ENCODE measurements at regions not wholly inside any gene's neighbourhood (a gene's known extent, or its start where the extent isn't known, plus 50 kb on each side); places are given as distances from the start of the nearest gene placed in this dataset.

- DNase-seq (ENCODE audit: low read depth, low spot score): no peak
- no peak overlapping the region for H3K27ac ChIP-seq
Observed at GRCh38 chr3:118554148-118554838, 480.4 kb downstream of the IGSF11 start.

- no peak overlapping the region for H3K27ac ChIP-seq
- no peak for DNase-seq (ENCODE audit: low read depth, low spot score)
Observed at GRCh38 chr3:118556983-118557382, 477.7 kb downstream of the IGSF11 start.

- no peak for DNase-seq (ENCODE audit: low read depth, low spot score)
Observed at GRCh38 chr3:118557513-118557912, 477.1 kb downstream of the IGSF11 start.

GRCh38 chr3:118559286-118559685 is 475.4 kb downstream of the IGSF11 start:
- no peak overlapping the region for H3K27ac ChIP-seq
- DNase-seq (ENCODE audit: low read depth, low spot score): no peak

More at GRCh38 chr3:118557513-118557912, 477.1 kb downstream of the IGSF11 start:
- H3K27ac ChIP-seq: no peak overlapping the region

- DNase-seq (ENCODE audit: low read depth, low spot score): no peak
Observed at GRCh38 chr3:118564800-118565199, 469.8 kb downstream of the IGSF11 start.

GRCh38 chr3:118573912-118574311 is 460.7 kb downstream of the IGSF11 start:
- no peak overlapping the region for H3K27ac ChIP-seq
- no peak for DNase-seq (ENCODE audit: low read depth, low spot score)

More at GRCh38 chr3:118564800-118565199, 469.8 kb downstream of the IGSF11 start:
- no peak overlapping the region for H3K27ac ChIP-seq

GRCh38 chr3:118577055-118577777 is 457.4 kb downstream of the IGSF11 start:
- no peak overlapping the region for H3K27ac ChIP-seq
- no peak for DNase-seq (ENCODE audit: low read depth, low spot score)

DNA sequence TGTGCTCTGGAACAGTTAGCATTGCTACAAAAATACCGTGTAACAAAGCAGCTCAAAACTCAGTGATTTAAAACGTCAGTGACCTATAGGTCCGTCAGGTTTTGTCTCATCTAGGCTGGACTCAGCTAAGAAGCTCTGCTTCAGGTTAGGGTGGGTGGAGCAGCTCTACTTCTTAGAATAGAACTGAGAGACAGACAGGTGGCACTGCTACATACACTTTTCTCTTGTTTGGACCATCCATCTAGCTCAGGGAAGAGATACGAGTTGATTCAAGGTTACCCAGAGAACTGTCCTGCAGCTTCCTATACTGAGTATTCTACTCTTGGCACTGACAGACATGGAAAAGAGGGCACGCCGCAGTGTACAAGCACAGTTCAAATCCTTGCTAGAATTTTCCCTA is 456.1 kb downstream of the IGSF11 start:
- no peak for DNase-seq (ENCODE audit: low read depth, low spot score)
- H3K27ac ChIP-seq: no peak overlapping the region

- DNase-seq (ENCODE audit: low read depth, low spot score): peak; percentile 16
- H3K27ac ChIP-seq: no peak overlapping the region
Observed at GRCh38 chr3:118587037-118587741, 447.5 kb downstream of the IGSF11 start.

- peak; percentile 39 for DNase-seq (ENCODE audit: low read depth, low spot score)
- no peak overlapping the region for H3K27ac ChIP-seq
Observed at GRCh38 chr3:118587847-118588246, 446.8 kb downstream of the IGSF11 start.

DNA sequence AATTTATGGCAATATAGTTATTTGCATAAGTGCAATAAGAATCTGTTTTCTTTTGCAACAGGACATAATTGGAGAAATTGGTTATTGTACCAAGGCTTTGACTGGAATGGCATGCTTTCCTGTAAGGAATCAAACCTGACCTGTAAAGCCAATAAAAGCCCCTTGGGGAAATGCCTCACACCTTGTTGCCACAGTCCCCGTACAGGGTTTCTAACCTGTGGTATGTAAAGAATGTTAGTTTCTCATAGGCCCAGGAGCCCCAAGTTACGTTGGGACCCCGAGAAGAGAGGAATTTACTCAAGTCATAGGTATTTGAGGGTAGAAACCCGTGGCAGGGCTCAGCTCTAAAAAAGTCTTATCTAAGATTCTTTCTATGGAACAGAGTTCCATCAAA is 441.4 kb downstream of the IGSF11 start:
- H3K27ac ChIP-seq: no peak overlapping the region
- no peak for DNase-seq (ENCODE audit: low read depth, low spot score)

- H3K27ac ChIP-seq: no peak overlapping the region
- no peak for DNase-seq (ENCODE audit: low read depth, low spot score)
Observed at GRCh38 chr3:118597184-118597583, 437.5 kb downstream of the IGSF11 start.

DNA sequence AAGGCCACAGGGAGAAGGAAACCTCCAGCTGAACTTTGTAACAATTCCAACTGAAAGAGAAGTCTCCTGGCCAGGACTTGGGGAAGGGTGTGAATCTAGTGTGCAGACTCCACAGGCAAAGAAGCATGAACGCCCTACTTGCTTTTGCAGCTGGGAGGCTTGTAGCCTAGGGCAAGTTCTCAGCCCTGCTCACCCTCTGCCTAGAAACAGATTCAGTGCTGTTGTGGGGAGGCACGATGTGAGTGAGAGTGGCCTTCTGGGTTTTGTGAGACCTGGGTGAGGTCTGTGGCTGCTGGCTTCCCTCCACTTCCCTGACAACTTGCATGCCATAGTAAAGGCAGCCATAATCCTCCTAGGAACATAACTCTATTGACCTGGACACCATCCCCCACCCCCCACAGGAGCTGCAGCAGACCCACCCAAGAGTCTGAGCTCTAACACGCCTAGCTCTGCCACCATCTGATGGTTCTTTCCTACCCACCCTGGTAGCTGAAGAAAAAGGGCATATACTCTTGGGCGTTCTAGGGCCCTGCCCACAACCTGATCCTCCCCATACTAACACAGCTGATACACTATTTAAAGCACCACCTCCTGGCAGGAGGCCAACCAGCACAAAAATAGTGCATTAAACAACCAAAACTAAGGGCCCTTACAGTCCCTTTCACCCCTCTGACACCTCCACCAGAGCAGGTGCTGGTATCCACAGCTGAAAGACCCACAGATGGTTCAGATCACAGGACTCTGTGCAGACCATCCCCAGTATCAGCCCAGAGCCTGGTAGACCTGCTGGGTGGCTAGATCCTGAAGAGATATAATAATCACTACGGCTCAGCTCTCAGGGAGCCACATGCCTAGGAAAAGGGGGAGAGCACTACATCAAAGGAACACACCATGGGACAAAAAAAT is 426.5 kb downstream of the IGSF11 start:
- no peak for DNase-seq (ENCODE audit: low read depth, low spot score)
- no peak overlapping the region for H3K27ac ChIP-seq

DNA sequence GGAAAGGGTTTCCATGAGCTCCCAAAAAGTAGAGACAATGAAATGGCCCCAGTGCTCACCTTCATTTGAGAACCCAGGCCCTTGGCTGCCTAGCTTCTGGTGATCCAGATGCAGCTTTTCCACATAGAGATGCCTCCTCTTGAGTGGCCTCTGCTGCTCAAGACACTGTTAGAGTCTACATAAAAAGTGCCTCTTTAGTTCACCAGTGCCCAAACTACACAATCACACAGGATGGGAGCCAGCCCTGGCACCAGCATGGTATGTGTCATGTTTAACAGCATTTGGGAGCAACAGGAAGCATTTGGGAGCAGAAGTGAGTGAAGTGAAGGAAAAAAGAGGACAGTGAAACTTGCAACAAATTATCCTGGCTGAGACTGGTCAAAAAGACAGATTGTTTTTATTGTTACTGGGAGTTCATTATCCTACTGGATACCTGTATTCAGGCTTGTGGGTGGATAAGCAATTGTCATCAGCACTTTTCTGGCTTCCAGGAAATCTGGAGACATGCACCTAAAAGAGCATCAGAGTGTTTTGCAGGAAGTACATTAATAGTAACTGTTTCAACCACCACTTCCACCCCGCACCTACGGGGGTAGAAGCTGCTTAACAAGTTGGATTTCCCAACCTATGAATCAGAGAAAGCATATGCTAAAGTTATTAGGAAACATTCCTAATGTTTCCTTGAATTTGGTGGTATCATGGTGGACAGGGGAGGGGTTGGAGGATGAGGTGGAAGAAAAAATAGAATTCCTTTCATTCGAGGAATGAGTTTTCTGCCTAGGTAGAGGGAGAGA is 416.2 kb downstream of the IGSF11 start:
- peak overlapping the region; percentile 6 for H3K27ac ChIP-seq
- peak; percentile 31 for DNase-seq (ENCODE audit: low read depth, low spot score)

GRCh38 chr3:118626453-118626852 is 408.2 kb downstream of the IGSF11 start:
- H3K27ac ChIP-seq: no peak overlapping the region
- DNase-seq (ENCODE audit: low read depth, low spot score): no peak

- DNase-seq (ENCODE audit: low read depth, low spot score): peak; percentile 16
- H3K27ac ChIP-seq: no peak overlapping the region
Observed at GRCh38 chr3:118628704-118629341, 405.8 kb downstream of the IGSF11 start.

DNA sequence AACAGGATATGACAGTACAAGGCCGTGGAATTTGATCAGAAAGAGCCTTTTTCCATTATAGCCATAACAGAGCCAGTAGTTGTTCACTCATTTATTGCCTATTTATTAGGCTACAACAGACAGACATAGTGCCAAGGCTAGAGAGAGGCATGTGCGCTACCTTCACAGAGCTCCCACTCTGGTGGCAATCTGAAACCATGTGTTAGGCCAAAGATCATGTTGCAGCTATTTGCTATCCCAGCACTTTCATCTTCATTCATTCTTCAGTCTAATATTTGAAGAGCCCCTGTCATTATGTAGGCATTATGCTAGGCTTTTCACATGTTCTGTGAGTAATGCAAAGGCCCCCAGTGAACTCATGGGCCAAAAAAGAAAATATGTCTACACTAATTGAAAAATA is 404.8 kb downstream of the IGSF11 start:
- no peak for DNase-seq (ENCODE audit: low read depth, low spot score)
- no peak overlapping the region for H3K27ac ChIP-seq

- no peak overlapping the region for H3K27ac ChIP-seq
- no peak for DNase-seq (ENCODE audit: low read depth, low spot score)
Observed at GRCh38 chr3:118635711-118636110, 398.9 kb downstream of the IGSF11 start.

DNA sequence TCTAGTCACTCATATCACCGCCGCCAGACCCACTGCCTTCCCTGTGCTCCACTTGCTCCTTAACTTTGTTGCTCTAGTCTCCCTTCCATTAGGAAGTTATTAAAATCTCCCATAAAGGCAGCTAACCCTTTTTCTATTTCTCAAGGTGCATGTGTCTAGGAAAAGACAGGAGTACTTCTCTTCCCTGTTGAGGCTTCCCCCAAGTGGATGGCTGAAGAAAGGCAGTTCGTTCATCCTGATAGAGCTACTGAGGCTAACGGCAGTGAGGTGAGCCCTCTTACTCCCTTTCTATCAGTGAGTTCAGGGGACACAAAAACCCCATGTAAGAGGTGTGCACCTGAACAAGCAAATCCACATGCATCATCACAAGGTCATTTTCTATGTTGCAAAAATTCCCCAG is 397.8 kb downstream of the IGSF11 start:
- no peak for DNase-seq (ENCODE audit: low read depth, low spot score)
- no peak overlapping the region for H3K27ac ChIP-seq

Data from epithelial cell of prostate (primary cell).